Activated CD4-positive, alpha-beta T cell treated with anti-CD3 and anti-CD28 coated beads for 48 hours (primary cell): ENCODE measurements at regions not wholly inside any gene's neighbourhood (a gene's known extent, or its start where the extent isn't known, plus 50 kb on each side); places are given as distances from the start of the nearest gene placed in this dataset.

ENCODE experiments used
- DNase-seq: peaks from one replicate; pipeline ENCODE4 v3.0.0-alpha.2; 2020

- DNase-seq: no peak
These were observed 961.8 kb upstream of the TENM3 start for GRCh38 chr4:181281451-181281850.

DNA sequence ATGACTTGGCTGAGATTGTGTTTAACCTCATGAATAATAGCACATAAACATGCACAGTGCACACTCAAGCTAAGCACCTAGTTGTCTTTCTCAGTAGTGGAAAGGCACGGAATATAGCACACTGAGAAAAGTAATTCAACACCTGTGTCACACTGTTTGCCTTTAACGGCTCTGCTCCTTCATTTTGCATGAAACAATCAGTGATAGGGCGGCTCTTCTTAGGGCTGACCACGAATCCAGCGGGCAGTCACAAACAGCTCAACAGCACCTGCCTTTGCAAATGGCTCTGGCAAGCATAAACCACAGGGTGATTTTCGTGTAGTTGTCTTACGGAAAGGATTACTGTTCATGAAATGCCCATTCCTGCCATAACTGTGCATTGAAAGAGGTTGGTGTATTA, 954.0 kb upstream of the TENM3 start:
- DNase-seq: no peak

DNA sequence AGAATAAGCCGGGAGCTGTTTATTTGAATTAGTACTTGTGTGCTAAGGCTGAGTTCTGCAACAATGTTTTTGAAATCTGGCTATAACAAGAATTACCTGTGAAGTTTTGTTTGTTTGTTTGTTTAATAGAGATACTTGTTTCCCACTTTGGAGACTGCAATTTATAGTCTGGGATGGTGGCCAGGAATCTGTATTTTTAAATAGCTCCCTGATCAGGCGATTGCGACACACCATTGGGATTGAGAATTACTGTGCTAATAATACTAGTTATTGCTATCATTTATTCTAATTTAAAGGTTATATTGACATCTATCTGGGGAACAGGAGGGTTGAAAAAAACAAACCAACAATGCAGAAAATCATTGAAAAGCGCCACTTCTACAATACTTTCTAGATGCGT, 951.6 kb upstream of the TENM3 start:
- no peak for DNase-seq

DNA sequence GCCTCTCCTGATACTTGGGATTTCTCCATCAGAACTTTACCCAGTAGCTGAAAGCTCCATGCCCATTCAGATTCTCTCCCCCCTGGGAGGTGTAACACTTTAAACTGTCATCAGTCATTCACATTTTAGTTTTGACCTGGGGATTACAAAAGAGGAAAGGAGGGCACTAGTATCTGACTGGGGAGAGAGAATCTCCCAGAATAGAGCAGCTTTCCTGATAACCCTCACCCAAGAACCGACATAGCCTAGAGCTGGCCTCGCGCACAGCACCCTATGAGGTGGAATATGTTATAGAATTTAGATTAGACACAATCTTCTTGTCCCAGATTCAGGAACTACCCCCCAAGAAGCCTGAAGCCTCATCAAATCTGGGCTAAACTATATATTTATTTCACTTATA, 950.2 kb upstream of the TENM3 start:
- DNase-seq: no peak

GRCh38 chr4:181293541-181293940, 949.7 kb upstream of the TENM3 start:
- DNase-seq: no peak

- no peak for DNase-seq
These were observed 948.8 kb upstream of the TENM3 start for GRCh38 chr4:181294421-181294820.

- peak; percentile 28 for DNase-seq
These were observed 941.2 kb upstream of the TENM3 start for GRCh38 chr4:181301735-181302710.

DNA sequence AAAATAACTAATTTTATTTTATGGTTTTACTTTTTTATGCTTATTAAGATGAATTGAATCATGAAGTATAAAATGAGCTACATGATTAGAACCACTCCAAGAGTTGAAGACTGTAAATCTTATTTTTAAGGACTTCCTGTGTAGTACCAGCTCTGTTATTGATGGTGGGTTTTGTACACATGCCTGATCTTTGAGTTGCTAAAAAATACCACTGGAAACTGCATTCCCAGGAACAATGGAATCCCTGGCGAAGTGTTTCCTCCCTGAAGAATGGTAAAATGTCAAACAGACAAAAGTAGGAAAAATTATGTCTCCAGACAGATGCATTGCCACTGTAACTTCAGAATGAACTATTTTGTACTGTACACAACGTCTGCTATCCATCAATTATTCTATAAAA, 935.4 kb upstream of the TENM3 start:
- no peak for DNase-seq

DNA sequence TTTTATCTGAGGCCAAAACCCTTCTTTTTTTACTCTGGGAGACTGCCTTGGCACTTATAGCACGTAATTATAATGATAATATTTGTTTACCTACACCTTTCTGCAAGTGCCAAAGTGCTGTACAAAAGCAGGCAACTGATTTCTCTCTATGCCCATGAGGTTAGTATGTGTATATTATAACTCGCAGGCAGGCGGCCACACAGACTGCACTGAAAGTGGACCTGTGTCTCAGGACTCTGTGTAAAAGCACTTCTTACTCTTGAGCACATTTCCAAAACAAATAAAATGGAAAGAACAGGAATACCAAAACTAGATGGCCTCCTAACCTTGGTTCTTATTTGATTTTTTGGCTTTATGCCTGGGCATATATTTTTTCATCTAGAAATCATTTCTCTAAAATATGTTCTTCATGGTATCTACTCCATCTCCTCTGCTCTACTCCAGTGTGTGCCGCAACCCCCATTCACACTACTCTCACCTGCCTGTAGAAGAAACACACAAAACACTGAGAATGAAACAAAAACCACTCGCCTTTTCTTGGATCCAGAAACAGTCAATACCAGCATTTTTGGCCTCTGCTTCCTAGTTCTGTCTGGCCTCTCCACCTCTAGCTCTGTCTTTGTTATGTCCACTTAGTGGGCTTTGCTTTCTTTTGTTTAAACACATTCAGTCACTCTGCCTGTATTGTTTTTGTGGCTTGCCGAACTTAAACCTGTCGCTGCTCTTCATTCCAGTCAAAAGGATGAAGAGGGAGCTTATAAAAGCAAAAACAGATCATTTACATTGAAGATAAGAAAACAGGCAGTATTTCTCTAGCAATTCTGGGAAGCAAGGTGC, 934.5 kb upstream of the TENM3 start:
- no peak for DNase-seq

DNA sequence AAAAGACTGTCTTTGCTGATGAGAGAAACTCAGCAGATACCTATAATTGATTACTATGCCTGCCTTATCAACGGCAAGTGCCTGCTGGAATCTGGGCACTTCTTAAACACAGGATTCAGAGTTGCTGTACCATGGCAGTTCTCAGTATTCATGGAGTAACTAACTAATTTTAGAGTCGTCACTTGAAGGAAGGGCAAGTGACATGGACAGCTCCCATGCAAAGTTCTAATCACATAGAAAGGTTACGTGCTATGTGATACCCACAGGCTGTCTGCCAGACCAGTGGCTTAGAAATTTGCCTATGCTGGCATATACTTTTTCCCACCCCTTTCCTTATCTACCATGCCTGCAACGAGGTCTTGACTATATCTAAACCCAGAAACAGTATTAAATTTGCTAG, 931.1 kb upstream of the TENM3 start:
- no peak for DNase-seq

GRCh38 chr4:181319629-181320028, 923.6 kb upstream of the TENM3 start:
- DNase-seq: no peak

- no peak for DNase-seq
These were observed 920.1 kb upstream of the TENM3 start for GRCh38 chr4:181323061-181323460.

GRCh38 chr4:181330654-181331201, 912.5 kb upstream of the TENM3 start:
- DNase-seq: no peak

DNA sequence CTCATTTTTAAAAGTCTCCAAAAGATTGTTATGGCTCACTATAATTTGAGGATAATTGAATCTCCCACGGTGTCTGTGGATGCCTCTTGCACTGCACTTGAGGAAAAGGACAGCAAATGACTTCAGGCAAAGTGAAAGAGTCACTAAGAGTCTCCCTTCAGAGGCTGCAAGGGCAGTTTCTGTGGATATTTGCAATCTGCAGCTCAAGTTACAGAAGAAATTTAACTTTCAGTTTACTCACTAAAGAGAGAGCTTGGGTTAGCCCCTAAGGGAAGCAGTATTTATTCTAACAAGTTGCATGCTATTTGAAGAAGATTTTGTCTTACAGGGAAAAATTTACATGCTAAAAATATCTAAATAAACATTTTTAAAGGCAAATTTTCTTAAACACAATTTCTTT, 912.0 kb upstream of the TENM3 start:
- no peak for DNase-seq

GRCh38 chr4:181345931-181346330, 897.3 kb upstream of the TENM3 start:
- DNase-seq: no peak

DNA sequence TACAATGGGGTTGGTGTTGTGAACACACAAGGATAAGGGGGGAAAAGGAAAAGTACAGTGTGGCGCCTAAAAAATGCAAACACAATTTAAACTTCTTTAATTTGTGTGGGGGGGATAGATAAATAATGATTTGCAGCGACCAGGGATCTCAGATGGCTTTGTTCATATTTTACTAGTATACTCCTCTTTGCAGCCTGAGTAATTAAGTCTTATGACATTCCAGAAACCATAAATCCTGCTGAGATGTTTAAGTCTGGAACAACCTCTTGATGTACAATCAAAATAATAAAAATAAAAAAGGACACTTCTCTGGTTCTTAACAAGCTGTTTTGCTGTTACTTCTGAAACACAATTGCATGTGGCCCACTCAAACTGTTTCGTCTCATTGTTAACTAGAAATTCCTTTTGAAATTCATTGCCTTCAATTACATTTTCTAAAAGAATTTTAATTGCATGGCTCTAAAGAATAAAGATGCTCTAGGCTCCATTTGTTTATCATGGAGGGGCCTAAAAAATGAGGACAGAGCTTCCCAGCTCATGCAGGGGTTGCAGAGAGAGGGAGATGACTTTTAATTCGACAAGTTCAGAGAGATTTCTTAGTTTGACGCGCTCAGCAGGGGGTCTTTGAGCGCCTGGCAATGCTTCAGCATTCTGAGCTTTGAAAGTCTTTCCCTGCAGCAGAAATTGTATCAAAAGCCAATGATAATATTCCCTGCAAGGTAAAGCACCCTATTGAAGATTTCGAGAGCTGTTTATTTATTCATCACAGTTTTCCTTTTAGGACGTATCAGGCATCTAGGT, 892.4 kb upstream of the TENM3 start:
- DNase-seq: no peak

- no peak for DNase-seq
These were observed 878.7 kb upstream of the TENM3 start for GRCh38 chr4:181364504-181364903.

GRCh38 chr4:181365671-181366070, 877.5 kb upstream of the TENM3 start:
- no peak for DNase-seq

DNA sequence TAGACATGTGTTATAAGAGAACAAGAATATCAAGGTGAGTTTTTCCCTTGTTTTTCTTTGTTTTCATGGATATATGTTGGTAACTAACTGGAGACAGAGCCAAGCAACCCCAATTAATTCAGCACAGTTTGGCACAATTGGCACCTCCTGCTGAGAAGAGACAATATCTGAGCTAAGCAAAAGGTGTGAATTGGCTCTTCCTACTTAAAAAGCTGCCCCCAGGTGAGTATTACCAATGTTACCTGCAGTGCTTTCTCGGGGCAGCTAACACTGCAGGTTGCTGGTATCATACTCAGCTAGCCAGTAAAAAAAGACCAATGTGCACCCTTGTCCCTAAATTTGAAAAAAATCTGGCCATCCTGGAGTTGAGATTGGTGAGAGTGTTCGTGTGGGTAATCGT, 871.2 kb upstream of the TENM3 start:
- DNase-seq: no peak

DNA sequence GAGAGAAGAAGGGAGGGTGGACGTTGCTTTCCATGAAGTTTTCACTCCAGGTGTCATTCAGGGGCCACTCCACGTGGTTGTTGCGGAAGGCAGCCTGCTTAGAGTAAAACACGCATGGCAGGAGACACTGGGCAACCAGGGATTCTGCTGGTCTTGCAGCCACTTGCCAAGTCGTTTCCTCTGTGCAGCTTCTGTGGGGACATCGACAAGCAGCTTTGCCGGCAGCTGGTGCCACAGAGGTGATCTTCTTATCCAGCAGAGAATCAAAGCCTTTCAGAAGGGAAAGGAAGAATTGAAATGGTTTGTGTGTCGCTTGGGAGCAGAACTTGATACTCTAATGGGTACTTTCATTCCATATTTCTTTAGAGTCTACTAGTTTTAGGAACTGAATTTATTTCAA, 867.1 kb upstream of the TENM3 start:
- no peak for DNase-seq

DNA sequence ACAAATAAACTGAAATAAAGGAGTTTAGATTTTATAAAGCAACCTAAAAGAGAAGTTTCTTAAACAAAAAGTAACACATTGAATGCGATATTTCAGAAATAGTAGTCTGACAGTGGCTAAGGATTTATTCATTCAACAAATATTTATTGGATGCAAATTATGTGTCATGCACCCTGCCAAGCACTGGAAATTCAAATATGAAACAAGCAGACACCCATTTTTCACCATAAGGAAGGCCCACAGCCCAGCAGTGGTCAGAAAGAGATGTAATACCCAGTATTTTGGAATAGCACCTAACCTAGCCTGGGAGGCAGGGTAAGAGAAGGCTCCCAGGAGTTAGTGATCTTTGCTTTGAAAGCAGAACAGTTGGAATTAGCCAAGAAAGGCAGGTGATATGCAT, 855.1 kb upstream of the TENM3 start:
- no peak for DNase-seq

- no peak for DNase-seq
These were observed 826.2 kb upstream of the TENM3 start for GRCh38 chr4:181416966-181417365.

DNA sequence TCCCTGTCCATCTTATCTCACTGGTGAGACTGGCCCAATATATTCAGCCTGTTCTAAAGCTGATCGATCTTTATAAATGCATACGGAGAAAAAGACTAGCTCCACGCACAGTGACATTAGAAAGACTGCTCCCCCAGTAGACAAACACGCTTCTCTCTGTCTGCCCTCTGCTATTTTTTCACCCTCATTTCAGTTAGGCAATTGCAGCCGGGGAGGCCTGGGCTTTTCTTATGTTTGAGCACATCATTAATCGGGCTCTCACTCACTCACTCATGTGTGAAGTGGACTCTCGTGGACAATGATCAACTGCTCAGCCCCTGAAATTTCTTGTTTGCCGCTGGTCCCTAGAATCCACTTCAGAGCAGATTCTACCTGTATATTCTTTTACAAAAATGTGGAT, 824.7 kb upstream of the TENM3 start:
- DNase-seq: no peak
